NCI-H1694 treated with DMSO at 0.1 percent for 48 hours (cell line): ENCODE measurements at regions not wholly inside any gene's neighbourhood (a gene's known extent, or its start where the extent isn't known, plus 50 kb on each side); places are given as distances from the start of the nearest gene placed in this dataset.
A peak's percentile ranks its signal among the peaks of the same experiment; 100 is the strongest.
"Not testable (repeated sequence)": the region's sequence is repeated elsewhere in the genome, so short reads cannot be mapped to it uniquely, and the experiment has no call there.

Experiments used
- DNase-seq: peaks from one replicate; lab custom pipeline; 2025; lab: John Stamatoyannopoulos, UW

DNA sequence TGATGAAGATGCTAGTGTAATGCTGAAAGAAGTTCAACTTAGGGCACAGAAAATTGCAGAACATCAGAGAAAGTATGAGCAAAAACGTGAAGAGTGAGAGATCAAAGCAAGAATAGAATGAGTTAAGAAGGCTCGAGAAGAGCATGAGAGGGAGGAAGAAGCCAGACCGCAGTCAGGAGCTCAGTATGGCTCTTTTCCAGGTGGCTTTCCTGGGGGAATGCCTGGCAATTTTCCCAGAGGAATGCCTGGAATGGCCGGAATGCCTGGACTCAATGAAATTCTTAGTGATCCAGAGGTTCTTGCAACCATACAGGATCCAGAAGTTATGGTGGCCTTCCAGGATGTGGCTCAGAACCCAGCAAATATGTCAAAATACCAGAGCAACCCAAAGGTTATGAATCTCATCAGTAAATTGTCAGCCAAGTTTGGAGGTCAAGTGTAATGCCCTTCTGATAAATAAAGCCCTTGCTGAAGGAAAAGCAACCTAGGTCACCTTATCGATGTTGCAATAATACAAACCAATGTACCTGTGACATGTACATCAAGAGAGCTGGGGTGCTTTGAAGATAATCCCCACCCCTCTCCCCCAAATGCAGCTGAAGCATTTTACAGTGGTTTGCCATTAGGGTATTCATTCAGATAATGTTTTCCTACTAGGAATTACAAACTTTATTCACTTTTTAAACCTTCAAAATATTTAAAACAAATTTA is 277.9 kb downstream of the LPIN1 start:
- DNase-seq = not testable (repeated sequence)

DNA sequence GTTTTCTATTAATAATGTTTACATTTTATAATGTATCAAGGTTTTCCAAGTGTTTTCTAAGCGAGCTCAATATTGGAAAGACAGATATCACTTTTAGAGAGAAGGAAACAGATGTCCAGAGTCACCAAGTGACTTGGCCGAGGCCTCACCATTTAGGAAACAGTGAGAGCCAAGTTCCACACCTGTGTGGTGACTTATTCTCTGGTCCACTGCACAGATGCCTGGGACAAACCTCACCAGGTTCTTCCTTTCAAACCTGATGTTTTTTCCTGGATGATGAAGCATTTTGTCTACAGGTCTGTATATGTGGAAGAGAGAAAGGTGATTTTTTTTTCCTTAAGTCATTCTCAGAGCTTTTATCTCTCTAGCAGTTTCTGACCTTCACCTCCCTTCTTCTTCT is 280.7 kb downstream of the LPIN1 start:
- no peak for DNase-seq

DNA sequence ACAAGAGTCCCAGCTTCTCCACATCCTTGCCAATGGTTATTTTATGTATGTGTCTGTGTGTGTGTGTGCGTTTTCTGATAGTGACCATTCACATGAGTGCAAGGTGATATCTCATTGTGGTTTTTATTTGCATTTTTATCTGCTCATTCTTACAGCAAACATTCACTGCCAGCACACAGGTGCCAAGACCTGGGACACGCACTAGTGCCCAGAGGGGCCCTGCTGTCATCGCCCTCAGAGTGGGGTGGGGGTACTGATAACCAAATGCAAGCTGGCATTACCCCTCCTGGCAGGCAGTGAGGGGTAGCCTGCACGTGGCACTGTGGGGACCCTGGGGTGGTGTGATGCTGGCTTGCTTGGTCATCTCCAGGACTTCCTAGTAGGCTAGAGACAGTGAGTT is 285.4 kb downstream of the LPIN1 start:
- no peak for DNase-seq

DNA sequence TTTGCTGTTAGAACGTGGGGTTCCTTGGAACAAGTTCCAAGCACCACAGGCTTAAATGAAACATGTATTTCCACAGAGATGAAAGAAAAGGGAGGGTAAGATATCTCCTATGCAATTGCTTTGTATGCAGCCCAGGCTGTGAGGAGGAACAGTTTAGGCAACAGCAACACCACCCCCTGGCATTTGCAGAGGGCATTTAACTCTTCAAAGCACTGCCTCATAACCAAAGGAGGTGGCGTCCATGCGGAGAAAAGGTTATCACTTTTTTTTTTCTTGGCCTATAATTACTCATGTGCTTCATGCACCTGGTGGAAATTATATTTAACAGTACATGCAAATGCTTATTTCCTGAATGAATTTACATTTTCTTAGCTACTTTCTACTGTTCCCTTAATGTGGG is 286.0 kb downstream of the LPIN1 start:
- DNase-seq = no peak

DNA sequence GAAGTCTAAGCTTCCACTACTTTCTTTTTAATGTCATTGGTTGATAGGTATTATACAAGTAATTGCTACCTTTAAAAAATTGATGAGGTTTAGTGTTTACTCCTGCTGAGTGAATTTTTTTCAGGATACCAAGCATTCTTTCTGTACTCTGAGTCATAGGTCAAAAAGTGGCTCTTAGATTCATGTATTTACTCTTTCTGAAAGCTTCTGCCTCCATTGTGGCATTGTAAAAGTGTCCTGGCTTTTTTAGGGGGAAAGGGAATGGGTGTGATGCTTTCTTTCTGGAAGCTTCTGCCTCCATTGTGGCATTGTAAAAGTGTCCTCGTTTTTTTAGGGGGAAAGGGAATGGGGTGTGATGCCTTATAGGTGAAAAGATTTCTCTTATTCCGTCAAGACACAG is 286.5 kb downstream of the LPIN1 start:
- DNase-seq = no peak

DNA sequence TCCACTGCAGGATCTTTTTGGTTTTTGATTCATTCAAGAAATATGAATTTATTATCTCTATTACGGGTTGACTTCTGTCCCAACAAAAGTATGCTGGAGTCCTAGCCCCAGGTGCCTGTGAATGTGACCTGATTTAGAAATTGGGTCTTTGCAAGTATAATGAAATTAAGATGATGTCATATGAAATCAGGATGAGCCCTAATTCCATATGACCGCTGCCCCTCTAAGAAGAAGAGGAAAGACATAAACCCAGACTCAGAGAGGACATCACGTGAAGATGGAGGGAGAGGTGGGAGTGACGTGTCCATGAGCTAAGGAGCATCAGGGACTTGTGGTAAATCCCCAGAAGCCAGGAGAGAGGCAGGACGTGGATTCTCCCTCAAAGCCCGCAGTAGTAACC is 287.1 kb downstream of the LPIN1 start:
- DNase-seq = no peak

DNA sequence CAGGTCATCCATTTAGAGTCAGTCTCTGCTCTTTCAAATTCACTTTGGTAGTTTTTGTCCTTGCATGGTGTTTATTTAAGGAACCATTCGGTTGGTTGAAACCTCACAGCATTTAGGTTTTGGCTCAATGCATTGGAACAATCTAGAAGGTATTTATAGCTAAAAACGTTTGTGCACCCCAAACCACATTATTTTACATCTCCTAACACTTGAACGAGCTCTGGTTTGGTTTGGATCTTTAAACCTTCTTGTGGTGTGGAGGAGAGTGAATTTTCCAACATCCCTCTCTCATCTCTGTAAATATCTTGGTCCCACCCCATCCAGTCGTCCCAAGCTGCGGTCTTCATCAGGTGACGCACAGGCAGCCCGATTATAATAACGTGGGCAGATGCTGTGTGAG is 287.9 kb downstream of the LPIN1 start:
- no peak for DNase-seq

DNA sequence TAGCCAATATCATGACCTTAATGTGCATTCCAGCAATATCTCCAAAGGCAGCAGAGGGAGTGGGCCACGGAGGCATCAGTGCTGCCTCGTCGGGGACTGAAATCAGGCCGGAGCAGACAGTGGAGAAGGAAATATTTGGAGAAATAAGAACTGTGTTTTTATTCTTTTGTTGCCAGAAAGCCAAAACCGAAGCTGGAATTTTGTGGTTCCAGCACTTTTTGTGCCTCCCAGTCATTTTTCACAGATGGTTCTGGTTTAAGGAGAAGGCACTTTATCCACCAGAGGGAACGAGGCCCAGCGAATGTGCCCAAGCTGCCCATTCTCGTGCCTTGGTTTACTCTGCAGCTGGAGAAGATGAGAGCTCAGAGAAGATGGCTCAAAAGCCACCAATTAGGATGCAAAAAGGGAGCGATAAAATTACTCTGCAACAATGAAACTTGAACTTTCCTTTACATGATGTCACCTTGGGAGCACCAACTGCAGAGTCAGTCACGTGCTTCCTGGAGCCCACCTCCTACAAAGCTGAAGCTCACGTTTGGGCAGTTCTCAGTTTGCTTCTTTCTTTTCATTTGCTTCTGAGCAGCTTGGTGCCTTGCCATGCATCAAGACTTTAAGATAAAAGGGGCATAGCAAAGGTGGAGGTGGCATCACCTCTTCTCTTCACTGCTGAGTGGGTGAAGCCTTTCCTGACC is 288.7 kb downstream of the LPIN1 start:
- no peak for DNase-seq

DNA sequence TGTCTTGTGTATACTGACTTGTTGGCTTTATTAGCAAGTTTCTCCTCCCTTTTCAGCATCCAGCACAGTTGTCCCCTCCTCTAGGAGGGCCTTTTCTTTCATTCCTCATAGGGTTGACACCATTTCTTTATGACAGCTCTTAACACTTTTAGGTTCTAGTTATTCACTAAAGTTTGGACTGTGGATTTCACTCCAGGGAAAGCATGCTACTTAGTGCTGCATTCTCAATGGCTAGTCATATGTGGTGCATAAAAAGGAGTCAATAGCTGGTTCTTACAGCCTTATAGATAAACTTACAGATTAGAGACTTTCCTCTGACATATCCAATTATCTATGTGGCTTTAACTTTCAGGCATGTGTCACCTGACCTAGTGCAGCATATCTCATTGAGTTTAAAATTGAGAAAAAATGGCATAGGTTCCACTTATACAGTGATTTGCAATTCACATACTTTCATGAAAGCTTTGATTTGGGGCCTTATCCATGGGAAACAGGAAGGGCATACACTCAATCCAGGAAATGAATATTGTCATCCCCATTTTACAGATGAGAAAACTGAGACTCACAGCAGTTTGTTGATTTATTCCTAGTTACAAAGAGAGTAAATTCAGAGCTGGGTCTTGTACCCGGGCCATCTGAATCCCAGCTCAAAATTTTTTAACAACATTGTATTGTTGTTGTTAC is 289.7 kb downstream of the LPIN1 start:
- no peak for DNase-seq

DNA sequence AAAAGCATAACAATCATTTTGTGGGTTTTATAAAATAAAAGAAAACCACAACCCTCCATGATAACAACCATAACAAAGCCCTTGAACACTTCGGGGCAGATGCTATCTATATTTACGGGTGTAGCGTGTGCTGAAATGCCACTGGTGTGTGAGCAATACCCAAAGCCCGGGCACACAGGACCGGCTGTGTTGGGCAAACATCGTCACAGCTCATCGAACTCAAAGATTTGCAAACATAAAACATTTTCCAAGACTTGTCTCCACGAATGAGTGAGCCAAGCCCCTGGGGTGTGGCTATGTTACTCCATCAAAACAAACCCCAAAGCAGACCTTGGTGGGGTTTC is 290.2 kb downstream of the LPIN1 start:
- DNase-seq = no peak

DNA sequence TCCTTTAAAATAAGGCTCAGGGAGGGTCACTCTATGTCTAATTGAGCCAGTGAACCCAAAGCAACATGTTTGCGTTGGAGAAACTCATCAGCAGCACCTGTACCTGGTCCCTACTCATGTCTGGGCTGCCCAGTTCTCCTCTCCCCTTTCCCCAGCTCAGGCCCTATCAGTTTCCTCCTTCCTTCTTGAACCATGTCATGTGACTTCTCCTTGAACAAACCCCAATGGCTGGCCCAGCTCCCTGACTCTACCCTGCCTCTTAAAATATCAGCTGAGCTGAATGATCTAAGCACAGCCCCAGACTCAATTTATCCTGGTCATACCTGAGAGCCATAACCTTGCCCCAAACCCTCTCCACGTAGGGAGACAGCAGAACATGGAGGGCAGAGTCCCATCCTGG is 290.9 kb downstream of the LPIN1 start:
- no peak for DNase-seq

DNA sequence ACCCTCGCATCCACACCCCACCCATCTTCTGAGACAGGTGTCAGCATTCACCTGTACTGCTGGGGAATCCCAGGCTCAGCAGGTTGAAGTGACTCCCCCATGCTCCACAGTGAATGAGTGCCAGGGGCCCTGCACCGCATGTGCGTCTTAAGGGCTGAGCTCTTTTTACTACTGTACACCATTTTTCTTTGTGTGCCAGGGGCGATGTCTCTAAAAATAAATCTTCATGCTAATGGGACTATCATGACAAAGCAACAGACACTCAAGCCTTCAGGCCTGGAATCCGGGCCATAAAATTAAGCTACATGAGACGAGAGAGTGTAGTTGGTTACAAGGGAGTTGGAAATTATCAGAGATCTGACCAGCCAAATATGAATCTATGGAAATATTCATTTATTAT is 294.8 kb downstream of the LPIN1 start:
- DNase-seq = no peak

DNA sequence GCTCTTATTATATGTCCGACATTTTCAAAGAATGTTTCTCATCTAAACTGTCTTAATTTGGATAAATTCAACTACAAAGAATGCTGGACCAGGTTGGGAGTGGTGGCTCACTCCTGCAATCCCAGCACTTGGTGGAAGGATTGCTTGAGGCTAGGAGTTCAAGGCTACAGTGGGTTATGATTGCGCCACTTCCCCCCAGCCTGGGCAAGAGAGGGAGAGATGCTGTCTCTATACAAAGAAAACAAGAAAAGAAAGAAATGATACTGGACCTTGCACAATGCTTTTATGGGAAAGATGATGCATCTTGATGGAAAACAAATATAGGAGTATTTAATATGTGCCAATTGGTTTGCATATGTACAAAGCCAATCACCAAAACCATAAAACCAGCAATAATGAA is 296.7 kb downstream of the LPIN1 start:
- DNase-seq = no peak

DNA sequence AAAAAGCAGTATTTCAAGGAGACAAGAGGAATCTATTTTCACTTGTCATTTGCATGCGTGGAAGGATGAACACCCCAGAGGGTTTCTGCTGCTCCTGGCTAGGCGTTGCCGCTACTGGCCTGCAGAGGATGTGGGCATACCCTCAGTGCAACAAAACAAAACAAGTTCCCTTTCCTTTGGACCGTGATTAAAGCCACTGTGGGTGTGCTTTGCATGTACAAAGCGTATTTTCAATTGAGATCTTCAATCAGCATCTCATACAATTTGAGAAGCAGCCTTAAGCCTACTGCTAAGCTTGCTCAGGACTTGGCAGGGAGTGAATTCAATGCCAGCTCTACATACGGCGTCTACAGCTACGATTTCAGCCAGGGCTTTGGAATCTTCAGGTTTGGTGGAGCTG is 298.4 kb downstream of the LPIN1 start:
- no peak for DNase-seq

DNA sequence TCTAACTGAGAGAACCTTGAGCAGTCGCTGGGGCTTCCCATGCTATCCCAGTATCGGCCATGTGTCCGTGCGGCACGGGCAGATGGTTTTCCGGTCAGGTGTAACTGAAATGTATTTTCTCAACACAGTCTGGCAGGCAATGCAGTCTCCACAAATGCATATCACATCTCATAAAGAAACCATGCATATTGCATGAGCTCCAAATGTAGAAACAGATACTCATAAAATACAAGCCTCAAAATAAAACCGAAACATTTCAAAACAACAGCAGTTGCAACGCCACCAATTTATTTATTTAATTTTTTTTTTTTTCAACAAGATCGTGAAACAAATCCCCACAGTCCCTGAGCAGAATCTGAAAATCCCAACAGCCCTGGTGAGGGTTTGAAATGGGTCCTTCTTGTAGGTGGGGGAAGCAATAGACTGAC is 299.4 kb downstream of the LPIN1 start:
- DNase-seq = peak; percentile 86

DNA sequence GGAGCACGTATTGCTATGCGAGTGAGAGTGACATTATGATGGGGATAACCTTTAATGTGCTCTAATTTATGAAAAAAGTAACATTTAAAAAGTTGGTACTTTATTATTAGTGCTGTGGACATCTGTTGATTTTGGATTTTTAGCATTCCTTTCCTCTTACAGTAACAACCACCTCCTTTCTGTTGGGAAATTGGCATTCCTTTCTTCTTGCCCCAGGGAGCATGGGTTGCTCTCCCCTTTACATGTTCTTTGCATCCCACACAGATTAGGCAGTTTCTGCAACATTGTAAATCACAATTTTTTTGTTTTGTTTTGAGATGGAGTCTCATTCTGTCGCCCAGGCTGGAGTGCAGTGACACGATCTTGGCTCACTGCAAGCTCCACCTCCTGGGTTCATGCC is 300.2 kb downstream of the LPIN1 start:
- no peak for DNase-seq

DNA sequence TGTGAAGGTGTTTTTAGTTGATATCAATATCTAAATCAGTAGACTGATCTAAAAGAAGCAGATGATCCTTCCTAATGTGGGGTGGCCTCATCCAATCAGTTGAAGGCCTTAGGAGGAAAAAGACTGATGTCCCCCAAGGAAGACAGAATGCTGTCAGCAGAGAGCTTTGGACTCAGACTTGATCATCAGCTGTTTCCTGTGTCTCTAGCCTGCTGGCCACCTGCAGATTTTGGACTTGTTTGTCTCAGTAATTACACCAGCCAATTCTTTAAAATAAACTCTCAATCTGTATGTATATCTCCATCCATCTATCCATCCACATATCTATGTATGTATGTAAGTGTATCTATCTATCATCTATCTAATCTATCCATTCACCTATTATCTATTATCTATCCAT is 301.3 kb downstream of the LPIN1 start:
- DNase-seq = no peak

DNA sequence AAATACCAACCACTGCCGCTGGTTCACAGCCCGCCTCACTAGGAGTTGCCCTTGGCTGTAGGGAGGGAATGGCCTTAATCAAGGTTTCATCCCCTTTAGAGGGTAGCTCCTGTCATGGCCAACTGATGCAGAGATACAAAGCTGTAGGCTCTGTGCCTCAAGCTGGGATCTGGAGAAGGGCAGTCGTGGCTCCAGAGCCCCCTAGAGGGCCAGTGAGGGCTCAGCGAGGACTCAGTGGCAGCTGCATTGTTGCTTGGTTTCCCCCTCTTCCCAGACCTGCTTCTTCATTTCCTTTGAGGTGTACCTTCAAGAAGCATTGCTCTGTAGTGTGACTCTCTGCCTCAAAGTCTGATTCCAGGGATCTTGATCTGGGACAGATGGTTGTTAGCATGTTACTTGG is 302.1 kb downstream of the LPIN1 start:
- DNase-seq = no peak

DNA sequence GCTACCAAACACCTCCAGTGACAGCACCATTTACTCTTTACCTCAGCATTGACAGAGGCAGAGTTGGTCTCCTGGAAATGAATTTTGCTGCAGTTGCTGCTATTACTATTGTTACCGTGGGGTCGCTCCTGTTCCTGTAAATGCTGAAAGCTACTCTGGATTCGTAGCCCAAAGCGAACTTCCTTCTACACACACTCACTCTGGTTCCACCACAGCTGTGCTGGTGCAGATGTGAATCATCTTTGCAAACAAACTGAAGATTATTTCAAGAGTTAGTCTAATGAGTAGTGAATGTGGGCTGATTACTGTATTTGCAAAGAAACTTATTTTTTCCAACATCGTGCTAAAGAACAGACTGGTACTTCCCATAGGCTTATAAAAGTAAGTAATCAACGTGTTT is 304.0 kb downstream of the LPIN1 start:
- no peak for DNase-seq

DNA sequence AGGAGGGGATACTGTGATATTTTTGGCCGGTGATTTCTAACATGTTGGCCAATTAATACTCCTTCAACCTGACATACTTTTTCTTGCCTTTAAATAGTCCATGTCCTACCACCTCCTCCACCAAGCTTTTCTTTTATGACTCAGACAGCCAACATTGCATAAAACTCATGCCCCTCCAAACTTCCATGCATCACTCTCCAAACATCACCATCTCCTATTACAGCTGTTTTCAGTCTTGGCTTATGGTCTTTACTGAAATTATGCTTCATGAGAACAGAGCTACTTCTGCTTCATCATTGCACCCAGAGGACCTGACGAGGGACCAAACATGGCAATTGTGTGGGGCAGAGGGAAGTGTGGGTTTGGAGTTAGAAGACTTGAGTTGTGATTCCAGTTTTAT is 305.4 kb downstream of the LPIN1 start:
- no peak for DNase-seq

DNA sequence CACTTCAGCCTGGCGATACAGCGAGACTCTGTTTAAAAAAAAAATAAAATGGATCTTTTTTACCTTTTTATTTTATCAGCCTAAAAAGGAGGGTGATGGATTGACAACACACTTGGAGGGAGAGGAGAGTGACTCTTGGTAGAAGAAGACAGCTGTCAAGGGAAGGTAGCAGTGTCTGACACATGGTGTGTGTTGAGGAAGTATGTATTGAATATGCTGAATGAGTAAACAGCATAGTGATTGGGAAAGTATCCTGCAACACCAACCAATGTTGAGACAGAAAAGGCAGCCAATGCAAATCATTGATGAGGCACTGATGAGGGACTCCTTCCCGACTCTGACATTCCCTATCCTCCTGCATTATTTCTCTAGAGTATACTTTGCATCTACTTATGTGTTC is 306.4 kb downstream of the LPIN1 start:
- no peak for DNase-seq

DNA sequence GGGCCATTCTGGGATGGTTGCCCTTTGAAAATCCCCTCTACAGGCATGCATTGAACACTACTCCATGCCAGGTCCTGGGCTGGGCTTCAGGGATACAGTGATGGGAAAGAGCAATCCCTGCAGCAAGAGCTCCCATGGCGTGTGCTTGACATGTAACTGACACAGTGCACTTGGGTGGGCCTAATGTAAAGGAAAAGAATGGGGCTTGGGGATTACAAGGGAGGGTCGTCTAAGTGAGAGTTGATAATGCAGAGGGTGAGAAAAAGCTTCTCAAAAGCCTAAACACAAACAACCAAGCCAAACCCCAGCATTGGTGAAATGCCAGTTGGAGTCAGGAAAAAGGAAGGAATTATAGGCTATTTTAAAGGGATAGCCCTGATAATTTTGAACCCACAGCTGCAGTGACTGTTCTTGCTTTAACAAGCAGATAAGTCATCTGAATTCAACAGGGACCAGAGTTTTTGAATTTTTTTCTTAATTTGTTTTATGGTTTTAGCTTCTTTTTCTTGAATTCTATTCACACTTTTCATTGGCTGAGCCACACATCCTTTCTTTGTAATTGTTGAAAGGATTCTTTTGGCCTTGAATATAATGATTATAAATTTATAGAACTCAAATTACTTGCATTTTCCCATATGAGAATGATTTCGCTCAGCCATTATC is 308.7 kb downstream of the LPIN1 start:
- DNase-seq = no peak
